IMR-90 (cell line): ENCODE measurements at regions not wholly inside any gene's neighbourhood (a gene's known extent, or its start where the extent isn't known, plus 50 kb on each side); places are given as distances from the start of the nearest gene placed in this dataset.
A peak's percentile ranks its signal among the peaks of the same experiment; 100 is the strongest.

Experiments
- ATAC-seq: fragments of 200-7000 bp; cut with Tn5 transposase; 2 replicates; pipeline ENCODE4 v1.9.1; 2020; ENCODE audit warnings: low read depth, mild to moderate bottlenecking, moderate library complexity
- BruUV-seq: library from RNA; stranded (reverse); fragments of 400-500 nt; replicated peaks from 2 replicates; lab custom pipeline; 2021; lab: Mats Ljungman, UMichigan
- CTCF ChIA-PET: fragments of 300-600 bp; formaldehyde crosslinking; extraction: SDS; loops from one replicate; lab custom pipeline; 2021; ENCODE audit warnings: antibody characterized with exemption; lab: Yijun Ruan, JAX
- POLR2A ChIA-PET: fragments of 300-600 bp; sonication (Branson Sonifier 250); formaldehyde crosslinking; loops from one replicate; lab custom pipeline; 2022; ENCODE audit warnings: antibody characterized with exemption; ENCODE audit not compliant: unreplicated experiment; lab: Charles Lee
- DNase-seq: peaks from one replicate; pipeline ENCODE4 v3.0.0; 2013
- H2AFZ ChIP-seq: replicated peaks from 2 replicates; pipeline ENCODE3; 2013; ENCODE audit warnings: low read length, mild to moderate bottlenecking; ENCODE audit not compliant: poor library complexity
- H2AK5ac ChIP-seq: 2 replicates; pipeline ENCODE4 v1.6.1; 2013; ENCODE audit warnings: low read depth, low read length, inconsistent platforms
- H2AK9ac ChIP-seq: replicated peaks from 2 replicates; pipeline ENCODE3; 2013; ENCODE audit warnings: mild to moderate bottlenecking, low read depth, low read length, moderate library complexity; ENCODE audit not compliant: poor library complexity
- H2BK120ac ChIP-seq: 2 replicates; pipeline ENCODE4 v1.6.1; 2013; ENCODE audit warnings: low read depth, low read length, inconsistent platforms
- H2BK15ac ChIP-seq: 3 replicates; pipeline ENCODE4 v1.6.1; 2013; ENCODE audit warnings: low read depth, low read length, inconsistent platforms
- H2BK20ac ChIP-seq: 2 replicates; pipeline ENCODE4 v1.6.1; 2013; ENCODE audit warnings: low read depth, mild to moderate bottlenecking, inconsistent platforms, low read length, moderate library complexity
- H2BK5ac ChIP-seq: 2 replicates; pipeline ENCODE4 v1.6.1; 2013; ENCODE audit warnings: mild to moderate bottlenecking, low read depth, low read length, inconsistent platforms; ENCODE audit not compliant: poor library complexity, severe bottlenecking
- H3K14ac ChIP-seq: replicated peaks from 2 replicates; pipeline ENCODE4 v1.6.1; 2013; ENCODE audit warnings: low read depth, low read length, inconsistent platforms
- H3K18ac ChIP-seq: 2 replicates; pipeline ENCODE4 v1.6.1; 2013; ENCODE audit warnings: low read depth, low read length, control low read depth
- H3K23ac ChIP-seq: 2 replicates; pipeline ENCODE4 v1.6.1; 2013; ENCODE audit warnings: low read depth, low read length, inconsistent platforms
- H3K27ac ChIP-seq: 2 replicates; pipeline ENCODE4 v1.5.1; 2013; ENCODE audit warnings: mild to moderate bottlenecking, control low read depth, low read length; ENCODE audit not compliant: insufficient read depth
- H3K27me3 ChIP-seq: 2 replicates; pipeline ENCODE4 v1.6.1; 2013; ENCODE audit warnings: low read length; ENCODE audit not compliant: control insufficient read depth, insufficient read depth
- H3K36me3 ChIP-seq: 2 replicates; pipeline ENCODE4 v1.6.1; 2013; ENCODE audit warnings: low read length, mixed read lengths; ENCODE audit not compliant: control insufficient read depth, insufficient read depth
- H3K4ac ChIP-seq: 2 replicates; pipeline ENCODE4 v1.6.1; 2013; ENCODE audit warnings: low read depth, low read length, inconsistent platforms
- H3K4me1 ChIP-seq: 2 replicates; pipeline ENCODE4 v1.6.1; 2013; ENCODE audit warnings: low read length, mixed read lengths; ENCODE audit not compliant: control insufficient read depth, insufficient read depth
- H3K4me2 ChIP-seq: 2 replicates; pipeline ENCODE4 v1.6.1; 2013; ENCODE audit warnings: low read depth, mild to moderate bottlenecking, control low read depth, low read length, moderate library complexity
- H3K4me3 ChIP-seq: 2 replicates; pipeline ENCODE4 v1.5.1; 2013; ENCODE audit warnings: low read depth, mild to moderate bottlenecking, control low read depth, low read length, moderate library complexity; ENCODE audit not compliant: insufficient read depth
- H3K56ac ChIP-seq: 2 replicates; pipeline ENCODE4 v1.6.1; 2013; ENCODE audit warnings: low read length, inconsistent platforms; ENCODE audit not compliant: insufficient read depth; ENCODE audit errors: extremely low read depth
- H3K79me1 ChIP-seq, 2 experiments: 2 replicates each; pipeline ENCODE4 v1.6.1; 2013; ENCODE audit warnings: low read length in 2 of 2, inconsistent platforms in 1 of 2, low read depth in 1 of 2
- H3K9ac ChIP-seq: 2 replicates; pipeline ENCODE4 v1.6.1; 2013; ENCODE audit warnings: low read depth, low read length, control low read depth
- H3K9me1 ChIP-seq: 2 replicates; pipeline ENCODE4 v1.6.1; 2013; ENCODE audit warnings: low read length, inconsistent platforms; ENCODE audit not compliant: insufficient read depth
- H3K9me3 ChIP-seq: 2 replicates; pipeline ENCODE4 v1.6.1; 2013; ENCODE audit warnings: low read length; ENCODE audit not compliant: control insufficient read depth, insufficient read depth
- H4K20me1 ChIP-seq: 2 replicates; pipeline ENCODE4 v1.6.1; 2013; ENCODE audit warnings: low read length, inconsistent platforms; ENCODE audit not compliant: insufficient read depth
- H4K5ac ChIP-seq: 2 replicates; pipeline ENCODE4 v1.6.1; 2013; ENCODE audit warnings: mild to moderate bottlenecking, low read depth, low read length, control low read depth
- H4K8ac ChIP-seq, 2 experiments: 2 replicates each; pipeline ENCODE4 v1.6.1; 2013; ENCODE audit warnings: low read depth in 2 of 2, low read length in 2 of 2, control low read depth in 1 of 2, inconsistent platforms in 1 of 2
- H4K91ac ChIP-seq: 2 replicates; pipeline ENCODE4 v1.6.1; 2013; ENCODE audit warnings: low read depth, low read length, inconsistent platforms; ENCODE audit not compliant: insufficient read depth
- MAFK ChIP-seq: IDR thresholded peaks from 2 replicates; pipeline ENCODE4 v1.6.1; 2012; ENCODE audit warnings: low read depth, low read length, improper control_type of control experiment
- POLR2A ChIP-seq: IDR thresholded peaks from 2 replicates; pipeline ENCODE4 v1.6.1; 2012; ENCODE audit warnings: mild to moderate bottlenecking, low read depth, low read length
- WGBS, 2 experiments: methylation state at CpG; one replicate each; pipeline versions ENCODE4 v1.1.5 to v1.1.7; 2013; ENCODE audit warnings: missing lambda C conversion rate in 2 of 2; ENCODE audit not compliant: insufficient read length in 1 of 2; ENCODE audit errors: extremely low coverage in 2 of 2; 5-methylcytosine and 5-hydroxymethylcytosine counted together
- dilution Hi-C: fragments of 300-500 bp; cut with HindIII; formaldehyde crosslinking; loops from one replicate; pipeline ENCODE4 v1.14.3; 2018; ENCODE audit warnings: low sequenced_read_pairs; ENCODE audit not compliant: unreplicated experiment
- in situ Hi-C: fragments of 300-500 bp; cut with MboI; formaldehyde crosslinking; loops from 3 replicates; pipeline ENCODE4 v1.14.3; 2019; ENCODE audit warnings: low sequenced_read_pairs, inconsistent platforms, mixed read lengths
- intact Hi-C: fragments of 100-400 bp; cut with micrococcal nuclease; formaldehyde crosslinking; loops from 2 replicates; pipeline ENCODE4 v1.10.0; 2022

- H3K18ac ChIP-seq, result no peak overlapping the region
- H3K27me3 ChIP-seq, result peaks cover 4% of the 10 kb centered on the region; the same call in 1 of the 2 replicates
- no peak overlapping the region for H3K14ac ChIP-seq
- no peaks in the 10 kb centered on the region for H3K9me3 ChIP-seq
- H4K5ac ChIP-seq, result no peak overlapping the region
- H2BK120ac ChIP-seq, result no peak overlapping the region
- no peaks in the 10 kb centered on the region for H3K4me1 ChIP-seq
- H3K56ac ChIP-seq, result no peak overlapping the region
- TF ChIP-seq MAFK (peak; percentile 45; the same call in 1 of the 2 replicates), POLR2A (no peak)
- CTCF ChIA-PET, result no interaction called here
- H3K4me3 ChIP-seq, result no peak overlapping the region
- no peak overlapping the region for H2BK5ac ChIP-seq
- no peak overlapping the region for H2AK5ac ChIP-seq
- no TSS peak for BruUV-seq
- ATAC-seq (no peak), DNase-seq (no peak)
- H2AK9ac ChIP-seq, result no peak overlapping the region
- H2AFZ ChIP-seq, result no peak overlapping the region
- POLR2A ChIA-PET, result no interaction called here
- intact Hi-C loops (no loop called here), dilution Hi-C loops (no loop called here), in situ Hi-C loops (no loop called here)
- H2BK20ac ChIP-seq, result no peak overlapping the region
- H2BK15ac ChIP-seq, result no peak overlapping the region
- no peaks in the 10 kb centered on the region for H3K36me3 ChIP-seq
- no peak overlapping the region for H3K4me2 ChIP-seq
- H4K20me1 ChIP-seq, result no peaks in the 10 kb centered on the region
- no peak overlapping the region for H3K9ac ChIP-seq
- H3K23ac ChIP-seq, result no peak overlapping the region
- H4K8ac ChIP-seq, result no peak overlapping the region
- no peak overlapping the region for H3K27ac ChIP-seq
- H3K4ac ChIP-seq, result no peak overlapping the region
- H3K9me1 ChIP-seq, result no peaks in the 10 kb centered on the region
- no peaks in the 10 kb centered on the region for H3K79me1 ChIP-seq
- WGBS, 2 experiments, result 0% methylated on average over 1 of the region's 3 CpGs; no CpG with 5 or more reads in 1 of the 2 experiments
- no peak overlapping the region for H4K91ac ChIP-seq
Measured at GRCh38 chr4:152236519-152237056, 299.3 kb downstream of the FBXW7 start.
